ENCODE measurements at regions not wholly inside any gene's neighbourhood (a gene's known extent, or its start where the extent isn't known, plus 50 kb on each side); places are given as distances from the start of the nearest gene placed in this dataset.
"Not testable (repeated sequence)": the region's sequence is repeated elsewhere in the genome, so short reads cannot be mapped to it uniquely, and the experiment has no call there.

GRCh38 chr7:46047581-46047980, 126.5 kb upstream of the IGFBP3 start:
- intact Hi-C loops (cut with DNase I), result no loop called here
- WGBS, 4 donors, result 91 to 94% (median 93%) methylated on average over 9 of the region's 9 CpGs

GRCh38 chr7:46043338-46043737, 122.3 kb upstream of the IGFBP3 start:
- DNase-seq; H3K9me3 ChIP-seq; intact Hi-C loops (cut with DNase I); H3K36me3 ChIP-seq; H3K4me1 ChIP-seq; ATAC-seq; H3K27me3 ChIP-seq; H3K4me3 ChIP-seq; H3K27ac ChIP-seq: not testable (repeated sequence)
- WGBS, 4 donors, result 80 to 84% (median 83%) methylated on average over 6 of the region's 6 CpGs

More at GRCh38 chr7:46047581-46047980, 126.5 kb upstream of the IGFBP3 start:
- Histone ChIP-seq H3K4me3 (no peak overlapping the region), H3K9me3 (no peaks in the 10 kb centered on the region), H3K27me3 (no peaks in the 10 kb centered on the region), H3K36me3 (no peaks in the 10 kb centered on the region), H3K4me1 (no peaks in the 10 kb centered on the region), H3K27ac (no peak overlapping the region)
- no peak for ATAC-seq
- no peak for TF ChIP-seq CTCF (IDR thresholded peaks at IDR 0.05)
- no peak for TF ChIP-seq POLR2A (IDR thresholded peaks at IDR 0.05)
- no peak for DNase-seq

GRCh38 chr7:46039813-46040212, 118.7 kb upstream of the IGFBP3 start:
- H3K4me3 ChIP-seq; H3K9me3 ChIP-seq; H3K27me3 ChIP-seq; DNase-seq; H3K4me1 ChIP-seq; ATAC-seq; H3K27ac ChIP-seq; intact Hi-C loops (cut with DNase I); H3K36me3 ChIP-seq: not testable (repeated sequence)
- WGBS, 4 donors, result 88 to 97% (median 94%) methylated on average over 1 of the region's 1 CpG

GRCh38 chr7:46035166-46035565, 114.1 kb upstream of the IGFBP3 start:
- Histone ChIP-seq H3K4me3 (no peak overlapping the region), H3K9me3 (no peaks in the 10 kb centered on the region), H3K27ac (no peak overlapping the region), H3K27me3 (no peaks in the 10 kb centered on the region), H3K4me1 (peaks cover 0 to 18% (median 0%) of the 10 kb centered on the region in 12 donors), H3K36me3 (no peaks in the 10 kb centered on the region)
- WGBS, 4 donors, result 95 to 100% (median 97%) methylated on average over 1 of the region's 1 CpG
- no peak for TF ChIP-seq POLR2A (IDR thresholded peaks at IDR 0.05)
- no peak for TF ChIP-seq CTCF (IDR thresholded peaks at IDR 0.05)
- no peak for DNase-seq
- no peak for ATAC-seq
- intact Hi-C loops (cut with DNase I), result no loop called here

- ATAC-seq (no peak), DNase-seq (no peak)
- intact Hi-C loops (cut with DNase I), result no loop called here
- WGBS, 4 donors, result 44 to 54% (median 52%) methylated on average over 5 of the region's 5 CpGs
- TF ChIP-seq POLR2A (IDR thresholded peaks at IDR 0.05) (no peak), CTCF (IDR thresholded peaks at IDR 0.05) (no peak)
- Histone ChIP-seq H3K9me3 (no peaks in the 10 kb centered on the region), H3K36me3 (no peaks in the 10 kb centered on the region), H3K4me3 (no peak overlapping the region), H3K27me3 (no peaks in the 10 kb centered on the region), H3K27ac (peak overlapping the region in 1 of 12 donors; percentile 1), H3K4me1 (peaks cover 0 to 18% (median 0%) of the 10 kb centered on the region in 12 donors)
These were observed 113.1 kb upstream of the IGFBP3 start for GRCh38 chr7:46034056-46034768.

Data from heart left ventricle (tissue), 16 donors.